IMR-90 (cell line): ENCODE measurements at regions not wholly inside any gene's neighbourhood (a gene's known extent, or its start where the extent isn't known, plus 50 kb on each side); places are given as distances from the start of the nearest gene placed in this dataset.

ENCODE experiments used
- ATAC-seq: fragments of 200-7000 bp; cut with Tn5 transposase; 2 replicates; pipeline ENCODE4 v1.9.1; 2020; ENCODE audit warnings: low read depth, mild to moderate bottlenecking, moderate library complexity
- BruUV-seq: library from RNA; stranded (reverse); fragments of 400-500 nt; replicated peaks from 2 replicates; lab custom pipeline; 2021; lab: Mats Ljungman, UMichigan
- CTCF ChIA-PET: fragments of 300-600 bp; formaldehyde crosslinking; extraction: SDS; loops from one replicate; lab custom pipeline; 2021; ENCODE audit warnings: antibody characterized with exemption; lab: Yijun Ruan, JAX
- POLR2A ChIA-PET: fragments of 300-600 bp; sonication (Branson Sonifier 250); formaldehyde crosslinking; loops from one replicate; lab custom pipeline; 2022; ENCODE audit warnings: antibody characterized with exemption; ENCODE audit not compliant: unreplicated experiment; lab: Charles Lee
- DNase-seq: peaks from one replicate; pipeline ENCODE4 v3.0.0; 2013
- H2AFZ ChIP-seq: replicated peaks from 2 replicates; pipeline ENCODE3; 2013; ENCODE audit warnings: low read length, mild to moderate bottlenecking; ENCODE audit not compliant: poor library complexity
- H2AK5ac ChIP-seq: 2 replicates; pipeline ENCODE4 v1.6.1; 2013; ENCODE audit warnings: low read depth, low read length, inconsistent platforms
- H2AK9ac ChIP-seq: replicated peaks from 2 replicates; pipeline ENCODE3; 2013; ENCODE audit warnings: mild to moderate bottlenecking, low read depth, low read length, moderate library complexity; ENCODE audit not compliant: poor library complexity
- H2BK120ac ChIP-seq: 2 replicates; pipeline ENCODE4 v1.6.1; 2013; ENCODE audit warnings: low read depth, low read length, inconsistent platforms
- H2BK15ac ChIP-seq: 3 replicates; pipeline ENCODE4 v1.6.1; 2013; ENCODE audit warnings: low read depth, low read length, inconsistent platforms
- H2BK20ac ChIP-seq: 2 replicates; pipeline ENCODE4 v1.6.1; 2013; ENCODE audit warnings: low read depth, mild to moderate bottlenecking, inconsistent platforms, low read length, moderate library complexity
- H2BK5ac ChIP-seq: 2 replicates; pipeline ENCODE4 v1.6.1; 2013; ENCODE audit warnings: mild to moderate bottlenecking, low read depth, low read length, inconsistent platforms; ENCODE audit not compliant: poor library complexity, severe bottlenecking
- H3K14ac ChIP-seq: replicated peaks from 2 replicates; pipeline ENCODE4 v1.6.1; 2013; ENCODE audit warnings: low read depth, low read length, inconsistent platforms
- H3K18ac ChIP-seq: 2 replicates; pipeline ENCODE4 v1.6.1; 2013; ENCODE audit warnings: low read depth, low read length, control low read depth
- H3K23ac ChIP-seq: 2 replicates; pipeline ENCODE4 v1.6.1; 2013; ENCODE audit warnings: low read depth, low read length, inconsistent platforms
- H3K27ac ChIP-seq: 2 replicates; pipeline ENCODE4 v1.5.1; 2013; ENCODE audit warnings: mild to moderate bottlenecking, control low read depth, low read length; ENCODE audit not compliant: insufficient read depth
- H3K27me3 ChIP-seq: 2 replicates; pipeline ENCODE4 v1.6.1; 2013; ENCODE audit warnings: low read length; ENCODE audit not compliant: control insufficient read depth, insufficient read depth
- H3K36me3 ChIP-seq: 2 replicates; pipeline ENCODE4 v1.6.1; 2013; ENCODE audit warnings: low read length, mixed read lengths; ENCODE audit not compliant: control insufficient read depth, insufficient read depth
- H3K4ac ChIP-seq: 2 replicates; pipeline ENCODE4 v1.6.1; 2013; ENCODE audit warnings: low read depth, low read length, inconsistent platforms
- H3K4me1 ChIP-seq: 2 replicates; pipeline ENCODE4 v1.6.1; 2013; ENCODE audit warnings: low read length, mixed read lengths; ENCODE audit not compliant: control insufficient read depth, insufficient read depth
- H3K4me2 ChIP-seq: 2 replicates; pipeline ENCODE4 v1.6.1; 2013; ENCODE audit warnings: low read depth, mild to moderate bottlenecking, control low read depth, low read length, moderate library complexity
- H3K4me3 ChIP-seq: 2 replicates; pipeline ENCODE4 v1.5.1; 2013; ENCODE audit warnings: low read depth, mild to moderate bottlenecking, control low read depth, low read length, moderate library complexity; ENCODE audit not compliant: insufficient read depth
- H3K56ac ChIP-seq: 2 replicates; pipeline ENCODE4 v1.6.1; 2013; ENCODE audit warnings: low read length, inconsistent platforms; ENCODE audit not compliant: insufficient read depth; ENCODE audit errors: extremely low read depth
- H3K79me1 ChIP-seq, 2 experiments: 2 replicates each; pipeline ENCODE4 v1.6.1; 2013; ENCODE audit warnings: low read length in 2 of 2, inconsistent platforms in 1 of 2, low read depth in 1 of 2
- H3K9ac ChIP-seq: 2 replicates; pipeline ENCODE4 v1.6.1; 2013; ENCODE audit warnings: low read depth, low read length, control low read depth
- H3K9me1 ChIP-seq: 2 replicates; pipeline ENCODE4 v1.6.1; 2013; ENCODE audit warnings: low read length, inconsistent platforms; ENCODE audit not compliant: insufficient read depth
- H3K9me3 ChIP-seq: 2 replicates; pipeline ENCODE4 v1.6.1; 2013; ENCODE audit warnings: low read length; ENCODE audit not compliant: control insufficient read depth, insufficient read depth
- H4K20me1 ChIP-seq: 2 replicates; pipeline ENCODE4 v1.6.1; 2013; ENCODE audit warnings: low read length, inconsistent platforms; ENCODE audit not compliant: insufficient read depth
- H4K5ac ChIP-seq: 2 replicates; pipeline ENCODE4 v1.6.1; 2013; ENCODE audit warnings: mild to moderate bottlenecking, low read depth, low read length, control low read depth
- H4K8ac ChIP-seq, 2 experiments: 2 replicates each; pipeline ENCODE4 v1.6.1; 2013; ENCODE audit warnings: low read depth in 2 of 2, low read length in 2 of 2, control low read depth in 1 of 2, inconsistent platforms in 1 of 2
- H4K91ac ChIP-seq: 2 replicates; pipeline ENCODE4 v1.6.1; 2013; ENCODE audit warnings: low read depth, low read length, inconsistent platforms; ENCODE audit not compliant: insufficient read depth
- NFE2L2 ChIP-seq: fragments of 150-350 bp; IDR thresholded peaks from 2 replicates; pipeline ENCODE4 v1.6.1; 2016; ENCODE audit warnings: low read depth, mild to moderate bottlenecking, low read length
- POLR2A ChIP-seq: IDR thresholded peaks from 2 replicates; pipeline ENCODE4 v1.6.1; 2012; ENCODE audit warnings: mild to moderate bottlenecking, low read depth, low read length
- WGBS, 2 experiments: methylation state at CpG; one replicate each; pipeline versions ENCODE4 v1.1.5 to v1.1.7; 2013; ENCODE audit warnings: missing lambda C conversion rate in 2 of 2; ENCODE audit not compliant: insufficient read length in 1 of 2; ENCODE audit errors: extremely low coverage in 2 of 2; 5-methylcytosine and 5-hydroxymethylcytosine counted together
- dilution Hi-C: fragments of 300-500 bp; cut with HindIII; formaldehyde crosslinking; loops from one replicate; pipeline ENCODE4 v1.14.3; 2018; ENCODE audit warnings: low sequenced_read_pairs; ENCODE audit not compliant: unreplicated experiment
- in situ Hi-C: fragments of 300-500 bp; cut with MboI; formaldehyde crosslinking; loops from 3 replicates; pipeline ENCODE4 v1.14.3; 2019; ENCODE audit warnings: low sequenced_read_pairs, inconsistent platforms, mixed read lengths
- intact Hi-C: fragments of 100-400 bp; cut with micrococcal nuclease; formaldehyde crosslinking; loops from 2 replicates; pipeline ENCODE4 v1.10.0; 2022

- intact Hi-C loops (no loop called here), in situ Hi-C loops (loop anchor here (10.0 to 25.0 kb wide), 2 partner anchors 1033 to 1590 kb away; partner anchors contain the start of genes GRIN2A and NUBP1), dilution Hi-C loops (no loop called here)
- DNase-seq (peak; percentile 9), ATAC-seq (no peak)
- Histone ChIP-seq H4K91ac (no peak overlapping the region), H2AK9ac (no peak overlapping the region), H3K14ac (no peak overlapping the region), H3K18ac (no peak overlapping the region), H2AK5ac (no peak overlapping the region), H2BK20ac (no peak overlapping the region), H4K8ac (no peak overlapping the region), H3K79me1 (no peaks in the 10 kb centered on the region), H4K20me1 (no peaks in the 10 kb centered on the region), H3K4me2 (no peak overlapping the region), H3K9me1 (no peaks in the 10 kb centered on the region; the same call in 1 of the 2 replicates), H3K4me3 (no peak overlapping the region), H3K36me3 (no peaks in the 10 kb centered on the region), H2BK120ac (no peak overlapping the region), H3K9me3 (no peaks in the 10 kb centered on the region), H3K27ac (no peak overlapping the region), H3K27me3 (no peaks in the 10 kb centered on the region; the same call in 1 of the 2 replicates), H2BK5ac (no peak overlapping the region), H3K4me1 (peaks cover 6% of the 10 kb centered on the region; the same call in 1 of the 2 replicates), H2BK15ac (no peak overlapping the region), H3K9ac (no peak overlapping the region), H3K4ac (no peak overlapping the region), H3K56ac (no peak overlapping the region), H4K5ac (no peak overlapping the region), H2AFZ (no peak overlapping the region), H3K23ac (no peak overlapping the region)
- ChIA-PET POLR2A (interaction anchor here (0.6 kb wide), 1 partner anchor 1923 kb away, joined by 4 read pairs; no protein-coding TSS in a partner anchor), CTCF (no interaction called here)
- 60% methylated on average over 10 of the region's 30 CpGs; no CpG with 5 or more reads in 1 of the 2 experiments for WGBS, 2 experiments
- no peak for TF ChIP-seq POLR2A
- no peak for TF ChIP-seq NFE2L2
- BruUV-seq, result no TSS peak
Observed at GRCh38 chr16:9154567-9155410, 63.3 kb downstream of the HAPSTR1 start.
